Suppressor macrophage treated with lipopolysaccharide for 4 hours (primary cell): ENCODE measurements at regions not wholly inside any gene's neighbourhood (a gene's known extent, or its start where the extent isn't known, plus 50 kb on each side); places are given as distances from the start of the nearest gene placed in this dataset.
"Not testable (repeated sequence)": the region's sequence is repeated elsewhere in the genome, so short reads cannot be mapped to it uniquely, and the experiment has no call there.

ENCODE experiments used
- DNase-seq: peaks from one replicate; pipeline ENCODE4 v3.0.0-alpha.2; 2020

- DNase-seq = no peak
Observed at GRCh38 chr15:61393524-61393923, 164.4 kb upstream of the RORA start.

GRCh38 chr15:61390138-61390537 lies 161.0 kb upstream of the RORA start:
- DNase-seq = no peak

- no peak for DNase-seq
Observed at GRCh38 chr15:61389334-61390028, 160.4 kb upstream of the RORA start.

GRCh38 chr15:61387675-61388074 lies 158.6 kb upstream of the RORA start:
- no peak for DNase-seq

DNA sequence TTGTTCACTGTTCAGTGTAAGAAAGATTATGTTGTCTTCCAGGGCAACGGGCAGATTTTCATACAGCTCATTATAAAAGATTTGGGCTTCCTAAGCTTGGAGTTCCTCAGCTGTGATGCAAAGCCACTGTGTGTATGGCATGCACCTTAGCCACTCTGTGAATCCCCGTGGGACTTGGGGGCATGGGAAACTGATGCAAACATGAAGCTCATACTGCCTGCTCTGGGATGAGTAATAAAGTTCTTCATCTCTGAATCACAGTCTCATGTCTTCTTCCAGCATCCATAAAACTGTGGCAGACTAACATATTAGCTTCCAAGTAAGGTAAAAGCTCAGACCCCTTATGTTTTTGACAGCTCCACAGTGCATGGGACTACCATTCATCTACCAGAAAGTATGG lies 154.3 kb upstream of the RORA start:
- no peak for DNase-seq

- no peak for DNase-seq
Observed at GRCh38 chr15:61382927-61383326, 153.8 kb upstream of the RORA start.

DNA sequence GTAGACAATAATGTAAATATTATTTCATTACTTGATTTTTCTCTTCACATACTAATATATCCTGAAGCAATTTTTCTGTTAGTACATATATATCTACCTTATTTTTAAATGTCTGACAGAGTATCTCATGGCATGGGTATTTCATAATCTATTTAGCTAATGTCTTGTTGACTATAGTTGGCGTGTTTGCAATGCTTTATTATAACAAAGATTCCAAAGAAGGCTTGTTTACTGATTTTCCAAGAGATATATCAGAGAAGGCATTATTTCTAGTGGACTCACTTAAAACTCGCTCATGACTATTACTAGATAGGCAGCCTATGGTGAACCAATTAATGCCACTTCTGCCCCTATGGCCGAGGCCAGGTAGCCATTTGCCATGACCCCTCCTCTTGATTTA lies 152.4 kb upstream of the RORA start:
- no peak for DNase-seq

DNA sequence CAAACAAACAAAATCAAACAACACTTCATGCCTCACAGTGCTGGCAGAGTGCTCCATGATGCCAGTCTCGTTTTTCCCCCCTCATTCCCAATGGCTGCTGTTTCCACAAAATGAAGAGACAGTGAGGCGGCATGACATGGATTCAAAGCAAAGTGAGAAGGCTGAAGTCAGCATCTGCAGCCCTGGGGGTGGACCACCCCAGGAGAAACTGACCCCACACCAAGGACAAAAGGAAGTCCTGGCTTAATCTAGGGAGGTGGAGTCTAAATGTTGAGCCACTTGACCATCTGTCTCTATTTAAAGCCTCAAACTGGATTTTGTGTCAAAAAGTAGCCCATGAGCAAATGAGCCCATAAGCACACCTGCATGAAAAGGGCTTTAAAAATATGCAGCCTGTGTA lies 151.2 kb upstream of the RORA start:
- no peak for DNase-seq

DNA sequence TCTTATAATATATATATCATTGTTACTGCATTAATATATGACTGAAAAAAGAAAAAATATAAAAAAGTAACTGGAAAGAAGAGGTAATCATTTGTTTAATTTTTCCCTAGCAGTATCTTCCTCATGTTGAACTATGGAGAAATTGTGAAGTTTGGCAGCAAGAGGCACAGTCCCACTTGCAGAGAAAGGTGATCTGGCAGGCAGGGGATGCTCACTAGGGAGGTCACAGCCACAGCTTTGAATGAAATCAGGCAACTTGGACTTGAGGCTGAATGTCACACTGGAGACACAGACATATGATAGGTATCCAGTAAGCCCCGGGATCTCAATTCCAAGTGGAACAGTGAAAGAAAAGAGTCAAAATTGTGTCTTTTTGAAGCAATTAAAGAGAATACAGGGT lies 149.9 kb upstream of the RORA start:
- DNase-seq = no peak

DNA sequence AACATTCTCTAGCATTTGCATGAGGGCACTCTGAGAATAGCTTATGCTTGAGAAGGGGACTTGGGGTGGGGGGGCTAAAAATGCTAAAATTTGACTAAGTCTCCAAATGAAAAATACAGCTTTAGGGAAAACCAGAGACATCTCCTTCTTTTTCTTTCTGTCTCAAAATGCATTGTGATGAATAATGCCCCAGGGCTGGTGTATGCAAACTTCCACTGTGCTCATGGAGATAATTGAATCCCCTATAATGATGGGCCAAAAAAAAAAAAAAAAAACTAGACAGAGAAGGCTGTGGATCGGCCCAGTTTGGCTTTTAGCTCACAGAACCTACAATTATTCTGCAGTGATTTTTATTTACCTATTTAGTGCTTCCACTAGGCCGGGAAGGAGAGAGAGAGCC lies 147.9 kb upstream of the RORA start:
- no peak for DNase-seq

- DNase-seq = no peak
Observed at GRCh38 chr15:61376516-61376915, 147.4 kb upstream of the RORA start.

GRCh38 chr15:61374848-61375247 lies 145.7 kb upstream of the RORA start:
- no peak for DNase-seq

DNA sequence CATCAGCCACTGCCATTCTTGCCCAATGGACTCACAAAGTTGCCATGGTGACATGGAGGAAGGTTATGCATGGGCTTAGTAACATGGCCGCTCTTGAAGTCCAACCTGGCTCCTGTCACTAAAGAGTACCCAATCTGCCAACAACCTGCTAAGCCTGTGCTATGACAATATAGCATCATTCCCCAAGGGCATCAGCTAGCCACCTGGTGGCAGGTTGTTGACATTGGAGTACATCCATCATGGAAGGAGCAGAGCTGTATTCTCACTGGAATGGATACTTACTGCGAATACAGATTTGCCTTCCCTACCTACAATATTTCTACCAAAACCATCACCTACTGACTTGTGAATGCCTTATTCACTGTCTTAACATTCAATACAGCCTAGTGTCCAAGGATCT lies 138.9 kb upstream of the RORA start:
- DNase-seq = no peak

DNA sequence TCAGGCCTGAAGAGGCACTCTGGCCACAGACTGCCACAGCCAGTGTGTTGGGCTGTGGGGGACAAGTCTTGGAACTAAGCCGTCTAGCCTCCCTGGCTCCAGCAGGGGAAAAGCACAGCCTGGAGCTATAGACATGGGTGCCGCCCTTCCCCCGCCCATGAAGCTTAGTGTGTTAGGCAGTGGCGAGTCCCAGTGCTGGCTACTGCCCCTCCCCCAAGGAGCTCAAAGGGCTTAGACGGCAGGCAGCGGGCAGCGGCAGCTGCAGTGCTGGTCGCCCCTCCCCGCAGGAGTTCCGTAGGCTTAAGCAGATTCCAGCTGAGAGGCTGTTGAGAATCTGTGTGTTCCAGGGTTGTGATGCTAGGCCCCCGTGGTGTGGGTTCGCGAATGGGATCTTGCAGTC lies 135.8 kb upstream of the RORA start:
- DNase-seq = no peak

DNA sequence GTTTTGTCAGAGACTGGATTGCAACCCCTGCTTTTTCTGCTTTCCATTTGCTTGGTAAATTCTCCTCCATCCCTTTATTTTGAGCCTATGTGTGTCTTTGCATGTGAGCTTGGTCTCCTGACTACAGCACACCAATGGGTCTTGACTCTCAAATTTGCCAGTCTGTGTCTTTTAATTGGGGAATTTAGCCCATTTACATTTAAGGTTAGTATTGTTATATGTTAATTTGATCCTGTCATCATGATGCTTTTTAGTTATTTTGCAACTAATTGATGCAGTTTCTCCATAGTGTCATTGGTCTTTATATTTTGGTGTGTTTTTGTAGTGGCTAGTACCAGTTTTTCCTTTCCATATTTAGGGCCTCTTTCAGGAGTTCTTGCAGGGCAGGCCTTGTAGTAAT lies 133.8 kb upstream of the RORA start:
- DNase-seq = not testable (repeated sequence)

- DNase-seq = no peak
Observed at GRCh38 chr15:61344293-61344692, 115.2 kb upstream of the RORA start.

DNA sequence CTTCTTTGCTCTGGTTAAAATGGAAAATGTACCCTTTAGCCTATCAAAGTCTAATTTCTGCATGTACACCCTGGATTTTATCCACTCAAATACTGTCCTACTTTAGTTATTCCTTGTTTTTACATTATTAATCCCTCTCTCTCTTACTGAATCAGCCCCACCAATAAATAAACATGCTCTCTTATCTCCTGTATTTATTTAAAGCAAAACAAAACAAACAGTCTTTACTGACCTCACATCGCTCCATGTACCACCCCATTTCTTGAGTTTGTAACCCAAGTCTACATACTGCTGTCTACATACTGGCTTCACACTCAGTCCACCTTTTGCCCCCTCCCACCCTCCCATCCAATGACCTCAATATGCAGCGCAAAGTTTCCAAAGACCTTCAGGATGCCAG lies 113.3 kb upstream of the RORA start:
- DNase-seq = no peak

DNA sequence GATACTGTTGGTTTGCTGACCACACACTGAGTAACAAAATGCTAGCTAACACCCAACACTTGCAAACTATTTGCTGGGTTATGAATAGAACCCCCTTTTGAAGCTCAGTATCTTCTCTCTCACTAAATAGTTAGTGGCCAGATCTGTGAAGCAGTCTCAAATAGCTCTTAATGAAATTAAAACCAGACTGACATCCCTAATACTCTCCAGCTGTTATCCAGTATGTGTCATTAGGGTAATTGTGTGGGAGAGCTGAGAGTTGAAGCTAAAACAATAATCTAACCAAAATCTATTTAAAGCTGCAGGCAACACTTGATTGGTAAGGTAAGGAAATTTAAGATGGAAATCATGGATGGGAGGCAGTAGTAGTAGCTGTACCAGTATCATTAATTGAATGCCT lies 110.4 kb upstream of the RORA start:
- DNase-seq = no peak

- no peak for DNase-seq
Observed at GRCh38 chr15:61337541-61337940, 108.4 kb upstream of the RORA start.

DNA sequence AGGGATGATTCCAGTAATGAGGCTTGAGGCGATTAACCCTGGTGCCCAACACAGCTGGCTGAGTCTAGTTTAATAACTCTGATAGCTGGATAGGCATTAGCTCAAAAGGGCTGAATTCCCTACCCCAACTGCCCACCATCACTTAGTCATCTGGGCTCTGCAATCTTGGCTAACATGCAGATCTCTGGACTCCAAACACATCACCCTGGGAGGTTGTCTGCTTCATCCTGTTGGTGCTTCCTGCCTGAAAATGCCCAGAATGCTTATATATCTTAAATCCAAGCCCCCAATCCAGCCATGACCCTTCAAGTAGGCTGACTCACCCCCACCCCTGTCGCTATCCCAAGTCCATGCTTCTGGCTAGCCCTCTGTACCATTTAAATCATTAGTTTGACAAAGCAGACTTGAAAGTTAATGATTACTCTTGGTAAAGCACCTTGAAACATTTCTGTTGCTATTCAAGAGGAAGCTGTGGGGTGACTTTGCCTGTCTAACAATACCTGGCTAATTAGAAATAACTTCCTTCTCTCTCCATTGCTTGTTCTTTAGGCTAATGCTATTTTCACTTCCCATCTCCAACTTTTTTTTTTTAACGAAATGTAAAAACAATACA lies 107.0 kb upstream of the RORA start:
- DNase-seq = no peak

DNA sequence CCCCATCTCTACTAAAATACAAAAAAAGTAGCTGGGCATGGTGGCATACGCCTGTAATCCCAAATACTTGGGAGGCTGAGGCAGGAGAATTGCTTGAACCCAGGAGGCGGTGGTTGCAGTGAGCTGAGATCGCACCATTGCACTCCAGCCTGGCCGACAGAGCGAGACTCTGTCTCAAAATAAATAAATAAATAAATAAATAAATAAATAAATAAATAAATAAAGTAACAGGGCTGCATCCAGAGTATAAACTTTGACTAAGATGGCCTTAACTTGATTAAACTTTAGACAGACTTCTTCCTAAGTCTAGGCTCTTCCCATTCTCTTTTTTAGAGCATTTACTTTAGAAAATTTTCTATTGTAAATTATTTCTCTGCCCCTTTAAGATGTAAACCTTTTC lies 105.6 kb upstream of the RORA start:
- not testable (repeated sequence) for DNase-seq

GRCh38 chr15:61331019-61331418 lies 101.9 kb upstream of the RORA start:
- DNase-seq = no peak

DNA sequence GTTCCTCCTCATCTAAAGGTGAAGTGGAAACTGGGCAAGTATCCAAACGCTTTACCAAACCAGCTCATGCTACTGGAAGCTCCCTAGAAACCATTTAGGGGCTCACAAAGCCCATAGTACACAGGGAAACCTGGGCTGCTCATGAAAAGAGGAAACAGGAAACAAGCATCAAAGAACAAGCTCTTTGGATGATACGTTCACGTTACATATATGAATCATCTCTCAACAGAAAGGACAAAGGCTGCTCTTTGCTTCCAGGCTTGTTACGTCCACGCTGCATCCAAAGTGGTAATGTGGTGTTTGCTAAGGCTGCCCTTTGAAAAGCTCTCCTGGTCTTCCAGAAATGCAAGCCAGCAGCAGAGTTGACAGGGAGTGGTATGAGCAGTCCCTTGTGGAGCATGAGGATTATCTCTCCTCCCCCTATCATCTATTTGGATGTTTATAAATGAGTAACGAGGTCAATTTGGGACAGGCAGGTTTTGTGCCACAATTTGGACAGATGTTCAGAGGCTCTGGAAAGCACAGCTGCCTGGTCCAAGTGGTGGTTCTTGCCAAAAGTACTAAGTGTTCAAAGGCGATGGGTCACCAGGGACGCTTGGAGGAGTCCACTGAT lies 98.0 kb upstream of the RORA start:
- no peak for DNase-seq

GRCh38 chr15:61319892-61320291 lies 90.8 kb upstream of the RORA start:
- DNase-seq = no peak
